Suprapubic skin (tissue), 3 donors: ENCODE measurements at regions not wholly inside any gene's neighbourhood (a gene's known extent, or its start where the extent isn't known, plus 50 kb on each side); places are given as distances from the start of the nearest gene placed in this dataset.

Source experiments
- CTCF ChIP-seq, 2 donors: fragments of 200-600 bp in 1 of 2; fragments of 450-650 bp in 1 of 2; sonication (generic) in 1 of 2; IDR thresholded peaks; one replicate each; pipeline ENCODE4 v1.5.1; 2016 to 2019; ENCODE audit warnings: antibody characterized with exemption in 2 of 2, mild to moderate bottlenecking in 1 of 2, moderate library complexity in 1 of 2
- EP300 ChIP-seq: sonication (generic); formaldehyde crosslinking; IDR thresholded peaks from one replicate; pipeline ENCODE4 v1.6.1; 2017; ENCODE audit warnings: antibody characterized with exemption
- POLR2A ChIP-seq, 2 donors: fragments of 450-650 bp; IDR thresholded peaks; one replicate each; pipeline ENCODE4 v1.6.1; 2017; ENCODE audit warnings: antibody characterized with exemption in 2 of 2, mild to moderate bottlenecking in 2 of 2, moderate library complexity in 2 of 2

DNA sequence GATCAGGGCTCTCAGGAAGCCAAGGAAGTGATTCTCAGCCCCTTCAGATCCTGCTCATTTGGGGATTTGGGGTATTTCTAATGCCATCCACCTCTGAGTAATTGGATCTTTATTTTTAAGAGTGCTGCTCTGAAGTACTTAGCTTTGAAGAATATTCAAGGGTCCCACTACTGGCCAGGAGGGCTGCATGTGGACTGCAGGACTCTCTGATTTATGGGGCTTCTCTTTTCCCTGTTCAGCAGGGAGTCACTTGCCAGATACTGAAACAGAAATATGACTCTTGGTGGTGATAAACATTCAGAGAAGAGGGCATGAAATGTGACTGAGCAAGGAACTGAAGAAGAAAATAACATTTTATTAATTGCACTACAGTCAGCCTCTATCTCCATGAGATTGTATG lies 138.5 kb downstream of the MTX2 start:
- TF ChIP-seq CTCF (IDR thresholded peaks at IDR 0.05) (no peak), POLR2A (IDR thresholded peaks at IDR 0.05) (no peak), EP300 (no peak)
